HG03457 (cell line): ENCODE measurements at regions not wholly inside any gene's neighbourhood (a gene's known extent, or its start where the extent isn't known, plus 50 kb on each side); places are given as distances from the start of the nearest gene placed in this dataset.
A peak's percentile ranks its signal among the peaks of the same experiment; 100 is the strongest.
"Not testable (repeated sequence)": the region's sequence is repeated elsewhere in the genome, so short reads cannot be mapped to it uniquely, and the experiment has no call there.

Source experiments
- ATAC-seq: cut with Tn5 transposase; IDR thresholded peaks from one replicate; pipeline ENCODE4 v1.9.1; 2021; ENCODE audit warnings: moderate number of reproducible peaks; ENCODE audit not compliant: unreplicated experiment

DNA sequence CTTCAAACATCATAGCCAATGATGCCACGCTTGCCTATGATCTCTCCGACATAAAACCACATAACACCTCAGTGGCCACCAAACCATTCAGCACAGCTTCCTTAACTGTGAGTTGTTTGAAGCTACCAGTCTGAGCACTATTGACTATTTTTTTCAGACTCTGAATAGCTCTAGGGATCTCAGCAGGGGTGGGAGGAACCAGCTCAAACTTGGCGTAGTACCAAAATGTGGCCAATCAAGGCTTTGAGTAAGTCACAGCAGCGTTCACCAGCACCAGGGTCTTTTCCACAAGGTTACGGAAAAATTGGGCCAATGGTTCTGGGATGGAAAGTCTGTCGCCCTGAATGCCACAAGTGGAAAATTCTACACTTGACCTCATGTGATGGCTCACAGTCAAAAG, 70.6 kb downstream of the SMPDL3A start:
- ATAC-seq: no peak

DNA sequence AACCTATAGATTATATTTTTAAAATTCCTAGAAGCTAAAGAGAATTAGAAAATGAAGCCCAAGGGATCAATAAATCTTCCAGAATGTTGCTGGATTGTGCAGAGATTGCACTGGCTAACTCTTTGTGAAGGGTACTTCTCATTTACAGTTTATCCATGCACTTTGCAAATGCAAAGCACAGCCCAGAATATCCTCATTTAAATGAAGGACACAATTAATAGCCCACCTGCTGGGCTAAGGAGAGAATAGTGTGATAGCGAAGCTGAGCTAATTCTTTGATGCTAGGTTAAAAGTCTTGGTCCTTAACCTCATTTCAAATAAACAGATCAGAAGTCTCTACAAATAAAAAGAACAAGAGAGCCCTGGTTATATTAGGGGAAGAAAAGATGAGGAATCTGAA, 72.5 kb downstream of the SMPDL3A start:
- no peak for ATAC-seq

DNA sequence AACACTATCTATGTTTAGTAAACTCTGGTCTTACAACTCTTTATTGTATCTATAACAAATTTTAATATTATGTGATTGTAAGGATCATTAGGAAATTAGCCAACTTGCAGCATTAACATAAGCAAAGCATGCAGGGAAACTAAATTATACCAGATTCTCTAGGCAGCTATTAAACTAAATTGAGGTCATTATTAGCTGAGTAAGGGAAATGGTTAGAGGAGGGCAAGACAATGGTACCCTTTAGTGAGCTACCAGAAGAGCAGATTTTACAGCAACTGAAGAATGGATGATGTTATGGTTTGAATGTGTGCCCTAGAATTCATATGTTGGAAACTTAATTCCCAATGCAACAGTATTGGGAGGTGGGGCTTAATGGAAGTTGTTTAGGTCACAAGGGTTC, 79.1 kb downstream of the SMPDL3A start:
- no peak for ATAC-seq

DNA sequence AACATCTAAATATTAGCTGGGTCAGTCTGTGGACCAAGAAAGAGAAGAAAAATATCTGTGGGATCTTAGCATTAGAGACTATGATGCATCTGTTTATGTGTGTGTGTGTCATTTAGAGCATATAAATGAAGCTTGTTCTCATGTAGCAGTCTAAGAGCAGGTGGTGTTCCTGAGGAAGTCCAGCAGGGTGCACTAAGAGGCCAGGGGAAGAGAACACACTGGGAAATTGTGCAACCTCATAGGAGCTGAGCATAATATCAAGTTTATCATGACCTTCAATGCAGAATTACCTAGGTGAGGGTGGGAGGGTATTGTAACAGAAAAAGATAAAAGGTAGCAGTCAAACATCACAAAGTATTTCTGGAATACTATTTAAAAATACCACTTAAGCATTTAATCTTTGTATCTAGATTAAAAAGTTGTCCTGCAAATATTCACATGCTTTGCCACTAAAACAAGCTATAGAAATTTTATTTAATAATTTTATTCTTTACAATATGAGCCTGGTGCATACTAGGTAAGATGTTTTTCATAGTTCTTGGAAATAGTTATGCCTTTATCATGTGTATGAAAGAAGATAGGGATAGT, 80.5 kb downstream of the SMPDL3A start:
- peak; percentile 77 for ATAC-seq

DNA sequence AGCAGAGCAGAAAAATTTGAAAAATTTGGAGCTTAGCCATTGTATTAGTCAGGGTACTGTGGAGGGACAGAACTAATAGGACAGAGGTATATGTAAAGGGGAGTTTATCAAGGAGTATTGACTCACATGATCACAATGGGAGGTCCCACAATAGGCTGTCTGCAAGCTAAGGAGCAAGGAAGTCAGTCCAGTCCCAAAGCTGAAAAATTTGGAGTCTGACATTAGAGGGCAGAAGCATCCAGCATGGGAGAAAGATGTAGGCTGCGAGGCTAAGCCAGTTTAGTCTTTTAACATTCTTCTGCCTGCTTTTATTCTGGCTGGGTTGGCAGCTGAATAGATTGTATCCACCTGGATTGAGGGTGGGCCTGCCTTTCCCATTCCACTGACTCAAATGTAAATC, 82.0 kb downstream of the SMPDL3A start:
- no peak for ATAC-seq

DNA sequence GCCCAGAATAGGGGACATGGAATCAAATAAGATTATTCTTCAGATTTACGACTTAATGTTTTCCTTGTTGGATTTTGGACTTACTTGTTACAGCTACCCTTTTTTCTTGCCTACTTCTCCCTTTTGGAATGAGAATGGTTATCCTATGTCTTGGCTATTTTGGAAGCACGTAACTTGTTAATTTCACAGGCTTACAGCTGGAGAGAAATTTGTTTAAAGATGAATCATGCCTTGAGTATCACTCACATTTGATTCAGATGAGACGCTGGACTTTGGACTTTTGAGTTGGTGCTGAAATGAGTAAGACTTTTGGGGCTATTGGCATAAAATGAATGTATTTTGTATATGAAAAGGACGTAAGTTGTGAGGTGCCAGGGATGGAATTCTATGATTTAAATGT, 83.3 kb downstream of the SMPDL3A start:
- no peak for ATAC-seq

DNA sequence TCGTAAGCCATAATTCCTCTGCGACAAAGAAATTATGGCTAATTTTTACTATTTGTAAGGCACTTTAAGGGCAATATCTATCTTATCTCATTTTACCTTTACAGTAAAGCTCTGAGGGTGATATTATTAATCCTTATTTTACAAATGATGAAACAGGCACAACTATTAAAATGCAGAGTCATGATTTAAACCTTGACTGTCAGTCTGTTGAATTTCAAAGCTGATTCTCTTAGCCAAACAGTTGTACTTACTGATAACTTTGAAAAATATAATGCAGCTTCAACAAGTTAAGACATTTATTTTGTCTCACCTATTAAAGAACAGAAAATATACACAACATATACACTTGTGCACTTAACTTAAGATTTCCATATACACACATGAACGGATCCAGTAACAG, 88.2 kb downstream of the SMPDL3A start:
- ATAC-seq: no peak

DNA sequence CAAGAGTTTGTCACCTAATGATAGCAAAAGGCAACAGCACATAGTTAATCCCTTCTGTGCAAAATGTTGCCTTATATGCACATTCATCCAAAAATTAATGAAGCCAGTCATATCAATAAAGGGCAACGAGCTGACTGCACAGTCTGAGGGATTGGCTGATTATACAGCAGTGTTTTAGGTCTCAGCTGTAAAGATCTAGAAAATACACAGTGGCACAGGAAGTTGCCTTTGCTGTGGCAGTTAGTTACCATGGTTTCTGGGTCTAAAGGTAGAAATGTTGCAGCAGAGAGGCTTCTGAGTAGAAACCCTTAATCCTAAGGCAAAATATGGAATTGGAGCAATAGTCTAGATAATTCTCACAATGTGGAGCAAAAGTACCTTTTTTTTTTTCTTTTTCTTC, 89.7 kb downstream of the SMPDL3A start:
- ATAC-seq: no peak

DNA sequence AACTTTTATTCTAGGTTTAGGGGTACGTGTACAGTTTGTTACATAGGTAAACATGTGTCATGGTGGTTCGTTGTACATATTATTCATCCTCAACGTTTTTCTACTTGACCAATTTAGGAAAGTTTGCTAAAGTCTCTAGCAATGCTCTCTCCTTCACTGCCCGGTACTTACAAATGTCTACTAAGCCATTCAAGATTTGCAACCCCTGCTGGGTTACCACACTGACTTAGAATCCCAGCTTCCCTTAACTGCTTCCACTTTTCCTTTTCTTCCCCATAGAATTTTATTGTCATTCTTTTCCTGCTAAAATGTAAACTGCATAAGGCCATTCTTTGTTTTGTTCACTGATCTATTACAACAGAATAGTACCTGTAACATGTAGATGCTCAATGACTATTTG, 97.4 kb downstream of the SMPDL3A start:
- ATAC-seq: no peak

DNA sequence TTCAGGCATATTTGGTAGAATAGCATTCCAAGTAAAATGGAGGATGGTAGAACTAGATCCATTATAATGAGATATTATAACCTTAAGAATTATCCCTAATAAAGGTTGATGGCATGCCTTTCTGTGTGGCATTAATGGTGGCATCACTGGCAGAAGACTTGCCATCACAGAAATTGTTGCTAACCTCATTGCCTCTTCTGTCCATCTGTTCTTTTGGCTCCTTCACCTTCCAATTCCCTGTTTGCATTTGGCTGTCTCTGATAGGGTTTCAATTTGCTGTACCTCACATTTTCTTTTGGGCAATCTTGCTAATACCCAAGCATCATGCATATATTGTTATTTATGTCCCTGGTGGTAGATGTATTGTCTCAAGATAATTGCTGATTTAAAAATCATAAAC, 98.9 kb downstream of the SMPDL3A start:
- no peak for ATAC-seq

DNA sequence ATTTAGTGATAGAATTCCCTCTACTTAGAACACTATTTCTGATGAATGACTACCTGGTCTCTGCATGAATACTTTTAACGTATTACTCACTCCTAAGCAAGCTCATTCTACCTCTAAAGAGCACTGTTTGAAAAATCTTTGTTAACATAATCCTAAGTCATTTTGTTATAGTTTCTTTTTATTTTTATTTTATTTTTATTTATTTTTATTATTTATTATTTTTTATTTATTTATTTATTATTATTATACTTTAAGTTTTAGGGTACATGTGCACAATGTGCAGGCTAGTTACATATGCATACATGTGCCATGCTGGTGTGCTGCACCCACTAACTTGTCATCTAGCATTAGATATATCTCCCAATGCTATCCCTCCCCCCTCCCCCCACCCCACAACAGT, 99.6 kb downstream of the SMPDL3A start:
- not testable (repeated sequence) for ATAC-seq

DNA sequence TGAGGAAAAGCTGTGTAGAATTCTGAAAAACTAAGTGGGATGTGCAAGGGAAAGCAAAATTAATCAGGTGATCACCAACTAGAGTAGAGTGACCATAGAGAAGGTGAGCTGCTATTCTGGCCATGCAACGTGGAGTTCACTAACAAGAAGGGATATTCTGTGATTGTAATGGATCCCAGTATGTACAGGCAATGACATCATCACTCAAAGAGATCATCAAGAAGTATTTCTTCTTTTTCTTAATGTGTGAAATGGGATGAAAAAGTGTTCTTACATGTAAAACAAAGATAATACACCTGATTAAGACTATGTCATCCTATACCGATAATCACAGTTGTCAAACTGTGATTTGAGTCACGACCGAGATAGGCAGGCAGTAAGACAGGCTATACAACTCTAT, 101.2 kb downstream of the SMPDL3A start:
- no peak for ATAC-seq

DNA sequence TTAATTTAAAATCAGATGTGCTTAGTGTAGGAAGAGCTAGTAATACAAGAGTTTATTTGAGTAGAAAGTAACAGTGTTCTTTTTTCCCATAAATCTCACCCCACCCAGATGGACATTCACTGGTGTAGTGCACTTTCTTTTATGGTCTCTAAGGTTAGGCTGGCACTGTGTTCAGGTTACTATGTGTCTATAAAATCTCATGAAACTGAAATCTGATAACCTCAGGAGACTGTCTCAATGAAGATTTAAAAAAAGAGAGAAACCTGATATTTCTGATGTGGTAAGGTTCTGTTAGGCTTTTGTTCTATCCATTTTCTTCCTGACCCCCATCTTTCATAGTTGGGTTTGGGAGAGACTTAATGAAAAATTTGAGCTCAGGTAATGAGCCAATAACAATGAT, 101.2 kb upstream of the CLVS2 start:
- no peak for ATAC-seq

DNA sequence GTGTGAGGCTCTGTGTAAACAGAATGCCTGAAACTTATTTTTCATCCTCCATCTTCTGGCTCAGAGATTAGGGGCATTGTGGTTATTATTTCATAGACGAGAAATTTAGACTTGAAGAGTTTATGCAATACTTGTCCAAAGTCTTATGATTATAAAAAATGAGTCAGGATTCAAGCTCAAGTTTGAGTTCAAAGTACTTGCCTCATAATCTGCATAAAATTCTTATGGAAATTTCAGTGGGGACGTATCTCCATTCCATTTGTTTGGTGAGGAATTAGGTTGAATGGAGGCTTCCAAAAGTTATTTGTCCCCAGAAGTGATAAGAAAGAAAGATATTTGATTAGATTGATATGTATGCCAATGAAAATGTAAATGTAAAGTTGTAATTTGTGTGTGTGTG, 93.7 kb upstream of the CLVS2 start:
- no peak for ATAC-seq

DNA sequence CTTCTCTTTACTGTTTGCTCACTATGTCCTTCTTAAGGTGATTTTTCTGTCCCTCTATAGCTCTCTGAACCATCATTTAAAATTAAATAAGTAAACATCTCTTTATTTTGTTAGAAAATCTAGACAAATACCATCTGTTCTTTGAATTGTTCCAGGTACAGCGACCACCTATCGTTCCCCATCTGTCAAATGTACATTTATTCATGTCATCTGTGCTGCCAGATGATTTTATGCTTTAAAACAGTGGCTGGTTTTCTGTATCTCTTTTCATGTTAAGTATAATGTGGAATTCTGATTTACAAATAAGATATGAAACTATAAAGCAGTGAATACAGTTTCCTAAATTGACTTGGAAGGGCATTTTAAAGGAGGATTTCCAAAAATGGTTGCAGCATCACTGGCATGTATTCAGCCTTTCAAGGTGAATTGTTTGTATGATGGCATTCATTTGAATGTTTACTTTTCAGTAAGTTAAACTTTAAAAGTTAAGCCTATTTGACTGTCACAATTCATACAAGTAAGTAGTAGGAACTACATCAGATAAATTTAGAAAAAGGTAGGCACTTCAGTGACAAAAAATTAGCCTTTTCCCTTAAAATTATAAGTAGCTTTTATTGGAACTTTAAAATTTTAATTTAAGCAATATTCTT, 92.6 kb upstream of the CLVS2 start:
- no peak for ATAC-seq

DNA sequence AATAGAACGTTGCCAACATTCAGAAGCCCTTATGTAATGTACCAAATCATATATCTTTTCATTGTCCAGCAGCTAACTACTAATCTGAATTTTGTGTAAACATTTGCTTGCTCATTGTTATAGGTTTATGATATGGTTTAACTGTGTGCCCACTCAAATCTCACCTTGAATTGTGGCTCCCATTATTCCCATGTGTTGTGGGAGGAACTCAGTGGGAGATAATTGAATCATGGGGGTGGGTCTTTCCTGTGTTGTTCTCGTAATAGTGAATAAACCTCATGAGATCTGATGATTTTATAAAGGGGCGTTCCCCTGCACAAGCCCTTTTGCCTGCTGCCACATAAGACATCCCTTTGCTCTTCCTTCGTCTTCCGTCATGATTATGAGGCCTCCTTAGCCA, 91.9 kb upstream of the CLVS2 start:
- no peak for ATAC-seq

DNA sequence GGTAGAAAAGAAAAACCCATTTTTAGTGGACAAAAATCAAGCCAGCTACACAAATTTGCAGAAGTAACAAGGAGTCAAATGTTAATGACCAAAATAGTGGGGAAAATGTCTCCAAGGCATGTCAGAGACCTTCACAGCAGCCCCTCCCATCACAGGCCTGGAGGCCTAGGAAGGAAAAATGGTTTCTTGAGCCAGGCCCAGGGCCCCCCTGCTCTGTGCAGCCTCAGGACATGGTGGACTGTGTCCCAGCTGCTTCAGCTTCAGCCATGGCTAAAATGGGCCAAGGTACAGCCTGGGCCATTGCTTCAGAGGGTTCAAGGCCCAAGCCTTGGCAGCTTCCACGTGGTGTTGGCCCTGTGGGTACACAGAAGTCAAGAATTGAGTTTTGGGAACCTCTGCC, 82.5 kb upstream of the CLVS2 start:
- no peak for ATAC-seq

DNA sequence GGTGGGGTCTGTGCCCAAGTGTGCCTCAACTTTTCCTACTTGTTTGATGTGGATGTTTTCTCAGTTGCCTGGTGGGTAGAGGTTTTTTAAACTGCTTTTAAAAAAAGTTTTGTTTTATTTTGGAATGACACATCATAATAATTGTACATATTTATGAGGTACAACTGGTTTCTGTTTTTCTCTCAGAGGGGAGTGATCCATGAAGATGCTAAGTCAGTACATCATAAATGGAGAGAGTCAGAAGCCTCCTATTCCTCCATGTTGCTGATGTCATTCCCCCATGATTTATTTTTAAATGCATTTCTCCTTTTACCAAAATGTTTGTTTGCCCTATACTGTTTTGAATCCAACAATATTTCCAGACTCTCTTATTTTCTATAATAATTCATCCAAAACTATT, 77.3 kb upstream of the CLVS2 start:
- no peak for ATAC-seq

DNA sequence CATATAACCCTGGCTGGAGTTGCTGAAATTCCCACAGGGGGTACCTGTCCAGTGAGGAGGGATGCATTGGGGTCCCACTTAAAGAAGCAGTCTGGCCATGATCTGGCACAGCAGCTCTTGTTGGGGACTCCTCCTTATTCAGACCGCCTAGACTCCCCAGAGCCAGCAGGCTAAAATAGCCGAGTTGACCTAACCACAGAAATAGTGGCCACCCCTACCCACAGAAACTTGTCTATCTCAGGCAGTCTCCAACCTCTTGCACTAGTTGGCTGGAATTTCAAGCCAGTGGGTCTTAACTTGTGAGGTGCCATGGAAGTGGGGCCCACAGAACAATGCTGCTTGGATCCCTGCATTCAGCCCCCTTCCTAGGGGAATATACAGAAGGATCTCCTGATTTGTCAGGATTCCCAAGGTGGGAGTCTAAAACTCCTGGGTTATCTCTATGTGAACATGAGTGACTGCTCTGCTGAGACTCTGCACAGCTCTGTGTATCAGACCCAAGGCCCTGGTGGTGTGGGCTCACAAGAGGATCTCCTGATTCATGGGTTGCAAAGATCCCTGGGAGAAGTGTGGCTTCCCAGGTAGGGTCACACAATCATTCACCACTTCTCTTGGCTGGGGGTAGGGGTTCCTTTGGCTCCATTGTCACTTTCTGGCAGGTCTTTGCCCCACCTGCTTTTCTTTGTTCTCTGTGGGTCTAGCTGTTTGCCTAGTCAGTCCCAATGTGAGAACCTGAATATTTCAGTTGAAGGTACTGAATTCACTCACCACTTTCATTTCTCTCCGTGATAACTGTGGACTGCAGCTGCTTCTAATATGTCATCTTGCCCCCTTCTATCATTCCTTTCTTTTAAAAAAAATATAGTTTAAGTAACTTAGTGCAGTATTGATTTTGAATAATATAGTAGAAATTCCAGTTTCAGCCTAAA, 65.5 kb upstream of the CLVS2 start:
- ATAC-seq: no peak

DNA sequence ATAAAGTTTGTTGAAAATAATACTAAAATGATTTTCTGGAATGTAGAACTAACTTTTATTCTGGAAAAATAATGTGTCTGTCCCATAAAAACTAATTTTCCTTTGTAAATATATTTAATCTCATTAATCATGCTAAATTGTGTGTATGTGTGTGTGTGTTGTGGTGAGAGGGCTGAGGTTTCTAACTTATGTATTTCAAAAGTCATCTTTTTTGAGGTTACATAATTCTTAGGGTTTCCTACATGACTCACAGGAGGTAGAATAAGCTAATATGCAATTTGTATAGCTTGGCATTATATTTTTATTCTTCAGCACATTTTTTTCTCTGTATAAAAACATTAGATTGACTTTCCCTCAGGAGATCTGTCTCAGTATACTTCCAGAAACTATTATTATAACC, 64.1 kb upstream of the CLVS2 start:
- ATAC-seq: no peak

DNA sequence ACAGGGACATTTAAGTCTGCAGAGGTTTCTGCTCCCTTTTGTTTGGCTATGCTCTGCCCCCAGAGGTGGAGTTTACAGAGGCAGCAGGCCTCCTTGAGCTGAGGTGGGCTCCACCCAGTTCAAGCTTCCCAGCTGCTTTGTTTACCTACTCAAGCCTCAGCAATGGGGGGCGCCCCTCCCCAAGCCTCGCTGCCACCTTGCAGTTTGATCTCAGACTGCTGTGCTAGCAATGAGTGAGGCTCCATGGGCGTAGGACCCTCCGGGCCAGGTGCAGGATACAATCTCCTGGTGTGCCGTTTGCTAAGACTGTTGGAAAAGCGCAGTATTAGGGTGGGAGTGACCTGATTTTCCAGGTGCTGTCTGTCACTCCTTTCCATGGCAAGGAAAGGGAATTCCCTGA, 51.1 kb upstream of the CLVS2 start:
- not testable (repeated sequence) for ATAC-seq
